ENCODE measurements at regions not wholly inside any gene's neighbourhood (a gene's known extent, or its start where the extent isn't known, plus 50 kb on each side); places are given as distances from the start of the nearest gene placed in this dataset.

DNA sequence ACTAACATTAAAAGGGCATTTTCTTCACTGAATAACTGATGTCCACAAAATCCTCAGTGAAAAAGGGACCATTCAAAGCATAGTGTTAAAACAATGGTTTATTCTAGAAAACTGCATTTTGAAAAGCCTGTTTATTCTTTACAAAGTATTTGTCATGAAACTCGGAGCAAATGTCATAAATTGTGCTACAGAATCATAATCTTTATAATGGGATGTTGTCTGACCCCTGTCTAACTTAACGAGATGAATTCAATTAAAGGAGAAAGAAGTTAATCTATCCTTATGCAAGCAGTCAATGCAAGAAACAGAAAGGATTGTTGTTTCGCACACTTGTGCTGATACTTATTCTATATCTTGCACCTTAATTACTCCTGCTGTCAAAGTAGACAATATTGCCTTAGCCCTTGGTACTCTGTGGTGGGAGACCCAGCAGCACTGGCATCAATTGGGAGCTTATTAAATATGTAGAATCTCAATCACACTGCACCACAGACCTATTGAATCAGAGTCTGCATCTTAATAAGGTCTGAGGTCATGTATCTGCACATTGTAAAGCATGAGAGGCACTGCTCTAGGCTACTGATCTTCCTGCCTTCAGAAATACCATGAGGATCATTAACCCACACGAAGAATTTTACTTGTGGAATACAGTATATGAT, 708.3 kb downstream of the HDGFL1 start:
- no peak overlapping the region for H3K14ac ChIP-seq (ENCODE audit: insufficient read depth, low read length)
- Mint-ChIP-seq H3K9me3 (no peaks in the 10 kb centered on the region), H3K4me1 (no peaks in the 10 kb centered on the region), H3K27ac (no peak overlapping the region), H3K4me3 (no peak overlapping the region), H3K36me3 (ENCODE audit: insufficient read depth in 1 of 3, low read depth in 3 of 3) (no peaks in the 10 kb centered on the region), H3K27me3 (ENCODE audit: low read depth) (no peaks in the 10 kb centered on the region)
- no peak overlapping the region for H4K91ac ChIP-seq (ENCODE audit: insufficient read length, low read depth, low read length)
- no peak overlapping the region for H2BK120ac ChIP-seq (ENCODE audit: low read depth, low read length, poor library complexity, severe bottlenecking)
- no peak overlapping the region for H3K9ac ChIP-seq (ENCODE audit: extremely low read depth, insufficient read length, low read length)
- H3K23ac ChIP-seq (ENCODE audit: insufficient read length, low read depth, low read length): no peak overlapping the region
- H2BK12ac ChIP-seq (ENCODE audit: insufficient read length, low read depth, low read length): no peak overlapping the region
- no peak overlapping the region for H4K8ac ChIP-seq (replicated peaks; ENCODE audit: insufficient read length, low read depth, low read length)
- no peaks in the 10 kb centered on the region for H3K23me2 ChIP-seq (ENCODE audit: insufficient read length, low read depth, low read length, poor library complexity, severe bottlenecking)
- H3T11ph ChIP-seq (ENCODE audit: low read length): no peak overlapping the region
- no peak overlapping the region for H2BK20ac ChIP-seq (ENCODE audit: low read depth, low read length, poor library complexity, severe bottlenecking)
- no CpG with 5 or more reads among the region's 4 CpGs for WGBS (ENCODE audit: extremely low coverage, insufficient read length, low lambda C conversion rate)
- no peaks in the 10 kb centered on the region for H3K4me1 ChIP-seq (ENCODE audit: insufficient read depth, low read length)
- H3K18ac ChIP-seq (ENCODE audit: insufficient read length, low read depth, low read length): no peak overlapping the region
- DNase-seq: no peak
- no peak overlapping the region for H3K56ac ChIP-seq (ENCODE audit: insufficient read length, low read depth, low read length)
- no peaks in the 10 kb centered on the region for H3K79me1 ChIP-seq (ENCODE audit: insufficient read depth, low read depth, low read length, poor library complexity, severe bottlenecking)
- no peak overlapping the region for H2AFZ ChIP-seq (ENCODE audit: low read length)
- no peak overlapping the region for H3K4me2 ChIP-seq (ENCODE audit: insufficient read depth, insufficient read length, low read length)
- no peak overlapping the region for H2BK5ac ChIP-seq (ENCODE audit: insufficient read length, low read length)
- H3K79me2 ChIP-seq (ENCODE audit: insufficient read depth, low read length): no peaks in the 10 kb centered on the region
- no peaks in the 10 kb centered on the region for H3K27me3 ChIP-seq (ENCODE audit: insufficient read depth, low read length)
- H2BK15ac ChIP-seq (ENCODE audit: low read depth, low read length): no peak overlapping the region
- H2AK5ac ChIP-seq (ENCODE audit: insufficient read length, low read length): no peak overlapping the region
- H4K20me1 ChIP-seq (ENCODE audit: control insufficient read depth, insufficient read depth, insufficient read length): no peaks in the 10 kb centered on the region
- H3K4ac ChIP-seq (ENCODE audit: low read depth, low read length): no peak overlapping the region
- H3K9me3 ChIP-seq (ENCODE audit: control insufficient read depth, low read depth, low read length): no peaks in the 10 kb centered on the region
- H4K5ac ChIP-seq (ENCODE audit: insufficient read length, low read depth, low read length): no peak overlapping the region
- TF ChIP-seq, protein P1, sequence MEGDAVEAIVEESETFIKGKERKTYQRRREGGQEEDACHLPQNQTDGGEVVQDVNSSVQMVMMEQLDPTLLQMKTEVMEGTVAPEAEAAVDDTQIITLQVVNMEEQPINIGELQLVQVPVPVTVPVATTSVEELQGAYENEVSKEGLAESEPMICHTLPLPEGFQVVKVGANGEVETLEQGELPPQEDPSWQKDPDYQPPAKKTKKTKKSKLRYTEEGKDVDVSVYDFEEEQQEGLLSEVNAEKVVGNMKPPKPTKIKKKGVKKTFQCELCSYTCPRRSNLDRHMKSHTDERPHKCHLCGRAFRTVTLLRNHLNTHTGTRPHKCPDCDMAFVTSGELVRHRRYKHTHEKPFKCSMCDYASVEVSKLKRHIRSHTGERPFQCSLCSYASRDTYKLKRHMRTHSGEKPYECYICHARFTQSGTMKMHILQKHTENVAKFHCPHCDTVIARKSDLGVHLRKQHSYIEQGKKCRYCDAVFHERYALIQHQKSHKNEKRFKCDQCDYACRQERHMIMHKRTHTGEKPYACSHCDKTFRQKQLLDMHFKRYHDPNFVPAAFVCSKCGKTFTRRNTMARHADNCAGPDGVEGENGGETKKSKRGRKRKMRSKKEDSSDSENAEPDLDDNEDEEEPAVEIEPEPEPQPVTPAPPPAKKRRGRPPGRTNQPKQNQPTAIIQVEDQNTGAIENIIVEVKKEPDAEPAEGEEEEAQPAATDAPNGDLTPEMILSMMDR (conservative IDR thresholded peaks at IDR 0.05): no peak
- no peak overlapping the region for H3K27ac ChIP-seq (ENCODE audit: insufficient read length, low read depth, low read length)
